ENCODE measurements at regions not wholly inside any gene's neighbourhood (a gene's known extent, or its start where the extent isn't known, plus 50 kb on each side); places are given as distances from the start of the nearest gene placed in this dataset.

- TF ChIP-seq CTCF (IDR thresholded peaks at IDR 0.05; ENCODE audit: low read length) (no peak), EZH2phosphoT487 (IDR thresholded peaks at IDR 0.05; ENCODE audit: low read length) (no peak), EZH2 (optimal IDR thresholded peaks at IDR 0.05; ENCODE audit: low read depth, low read length) (no peak)
These were observed 63.2 kb upstream of the LTA4H start for GRCh38 chr12:96098631-96099030.
